BLaER1 treated with 17β-estradiol and CSF1 and Interleukin-3, amounts not matched to agents 10 nM and 100 nM (cell line): ENCODE measurements at regions not wholly inside any gene's neighbourhood (a gene's known extent, or its start where the extent isn't known, plus 50 kb on each side); places are given as distances from the start of the nearest gene placed in this dataset.

Experiments used
- H3K27ac ChIP-seq, 11 experiments: shearing (Covaris generic); formaldehyde crosslinking; 2 replicates each; pipeline ENCODE4 v1.8.1; 2022
- H3K27me3 ChIP-seq, 11 experiments: shearing (Covaris generic); formaldehyde crosslinking; 2 replicates each; pipeline ENCODE4 v1.8.1; 2022
- H3K36me3 ChIP-seq, 11 experiments: shearing (Covaris generic); formaldehyde crosslinking; 2 replicates each; pipeline ENCODE4 v1.8.1; 2022
- H3K4me1 ChIP-seq, 10 experiments: shearing (Covaris generic); formaldehyde crosslinking; 2 replicates each; pipeline ENCODE4 v1.8.1; 2022
- H3K4me2 ChIP-seq, 11 experiments: shearing (Covaris generic); formaldehyde crosslinking; 2 replicates each; pipeline ENCODE4 v1.8.1; 2022
- H3K4me3 ChIP-seq, 10 experiments: shearing (Covaris generic); formaldehyde crosslinking; 2 replicates each; pipeline ENCODE4 v1.8.1; 2022
- H3K9ac ChIP-seq, 11 experiments: shearing (Covaris generic); formaldehyde crosslinking; 2 replicates each; pipeline ENCODE4 v1.8.1; 2022
- H3K9me3 ChIP-seq, 11 experiments: shearing (Covaris generic); formaldehyde crosslinking; replicated peaks in 1 of 11; 2 replicates each; pipeline ENCODE4 v1.8.1; 2022
- H4K20me1 ChIP-seq, 11 experiments: shearing (Covaris generic); formaldehyde crosslinking; 2 replicates each; pipeline ENCODE4 v1.8.1; 2022
- Cebpa-rat ChIP-seq, 11 experiments: shearing (Covaris generic); IDR thresholded peaks; 2 replicates each; pipeline ENCODE4 v1.8.1; 2022

- H3K4me1 ChIP-seq = no peaks in the 10 kb centered on the region
- H3K4me3 ChIP-seq = no peak overlapping the region
- H3K9me3 ChIP-seq = no peaks in the 10 kb centered on the region
- no peak overlapping the region for H3K9ac ChIP-seq
- H4K20me1 ChIP-seq = no peaks in the 10 kb centered on the region
- no peak overlapping the region for H3K4me2 ChIP-seq
- no peaks in the 10 kb centered on the region for H3K27me3 ChIP-seq
- H3K27ac ChIP-seq = no peak overlapping the region
- no peak for TF ChIP-seq Cebpa-rat (IDR thresholded peaks at IDR 0.05)
- H3K36me3 ChIP-seq = no peaks in the 10 kb centered on the region
Observed at GRCh38 chr5:58403822-58404433, 56.0 kb downstream of the PLK2 start.

- H3K9me3 ChIP-seq = no peaks in the 10 kb centered on the region
Observed at GRCh38 chr5:58401701-58402100, 58.2 kb downstream of the PLK2 start.

GRCh38 chr5:58400737-58401136 is 59.1 kb downstream of the PLK2 start:
- Histone ChIP-seq H3K27ac (no peak overlapping the region), H3K4me3 (no peak overlapping the region)

More at GRCh38 chr5:58401701-58402100, 58.2 kb downstream of the PLK2 start:
- no peak overlapping the region for H3K4me3 ChIP-seq
- H3K36me3 ChIP-seq = no peaks in the 10 kb centered on the region
- H4K20me1 ChIP-seq = no peaks in the 10 kb centered on the region
- no peak overlapping the region for H3K9ac ChIP-seq
- no peaks in the 10 kb centered on the region for H3K27me3 ChIP-seq
- H3K4me1 ChIP-seq = no peaks in the 10 kb centered on the region
- no peak overlapping the region for H3K27ac ChIP-seq
- no peak overlapping the region for H3K4me2 ChIP-seq
- no peak for TF ChIP-seq Cebpa-rat (IDR thresholded peaks at IDR 0.05)

GRCh38 chr5:58399951-58400350 is 59.9 kb downstream of the PLK2 start:
- Histone ChIP-seq H3K27me3 (no peaks in the 10 kb centered on the region), H3K4me3 (no peak overlapping the region), H3K9me3 (no peaks in the 10 kb centered on the region), H3K4me1 (peaks cover 0 to 8% (median 2%) of the 10 kb centered on the region in 10 experiments; a peak in 6 of 20 replicates), H3K27ac (no peak overlapping the region), H3K4me2 (no peak overlapping the region), H3K36me3 (no peaks in the 10 kb centered on the region), H4K20me1 (no peaks in the 10 kb centered on the region), H3K9ac (no peak overlapping the region)
- no peak for TF ChIP-seq Cebpa-rat (IDR thresholded peaks at IDR 0.05)

More at GRCh38 chr5:58400737-58401136, 59.1 kb downstream of the PLK2 start:
- Histone ChIP-seq H3K27me3 (no peaks in the 10 kb centered on the region), H3K36me3 (no peaks in the 10 kb centered on the region), H3K9ac (no peak overlapping the region), H3K4me1 (peaks cover 0 to 4% (median 1%) of the 10 kb centered on the region in 10 experiments; a peak in 6 of 20 replicates), H4K20me1 (no peaks in the 10 kb centered on the region), H3K4me2 (no peak overlapping the region), H3K9me3 (no peaks in the 10 kb centered on the region)
- TF ChIP-seq Cebpa-rat (IDR thresholded peaks at IDR 0.05) = no peak

- Histone ChIP-seq H3K4me1 (peaks cover 0 to 8% (median 2%) of the 10 kb centered on the region in 10 experiments; a peak in 6 of 20 replicates), H3K36me3 (no peaks in the 10 kb centered on the region), H3K4me3 (no peak overlapping the region), H4K20me1 (no peaks in the 10 kb centered on the region), H3K27ac (no peak overlapping the region), H3K4me2 (no peak overlapping the region), H3K9ac (no peak overlapping the region), H3K27me3 (no peaks in the 10 kb centered on the region), H3K9me3 (no peaks in the 10 kb centered on the region; a peak in 1 of 22 replicates)
- no peak for TF ChIP-seq Cebpa-rat (IDR thresholded peaks at IDR 0.05)
Observed at GRCh38 chr5:58394339-58394738, 65.5 kb downstream of the PLK2 start.

- Histone ChIP-seq H3K9ac (no peak overlapping the region), H4K20me1 (no peaks in the 10 kb centered on the region), H3K4me3 (no peak overlapping the region), H3K27ac (no peak overlapping the region), H3K4me2 (no peak overlapping the region), H3K9me3 (no peaks in the 10 kb centered on the region; a peak in 1 of 22 replicates), H3K36me3 (no peaks in the 10 kb centered on the region), H3K27me3 (no peaks in the 10 kb centered on the region), H3K4me1 (peaks cover 0 to 8% (median 2%) of the 10 kb centered on the region in 10 experiments; a peak in 6 of 20 replicates)
- TF ChIP-seq Cebpa-rat (IDR thresholded peaks at IDR 0.05) = no peak
Observed at GRCh38 chr5:58393716-58394115, 66.2 kb downstream of the PLK2 start.

GRCh38 chr5:58392496-58392895 is 67.4 kb downstream of the PLK2 start:
- H3K27me3 ChIP-seq = no peaks in the 10 kb centered on the region
- no peaks in the 10 kb centered on the region for H4K20me1 ChIP-seq
- no peak overlapping the region for H3K4me2 ChIP-seq
- no peak for TF ChIP-seq Cebpa-rat (IDR thresholded peaks at IDR 0.05)
- H3K27ac ChIP-seq = no peak overlapping the region
- H3K9ac ChIP-seq = no peak overlapping the region
- H3K4me1 ChIP-seq = peaks cover 0 to 8% (median 2%) of the 10 kb centered on the region in 10 experiments; a peak in 6 of 20 replicates
- H3K36me3 ChIP-seq = no peaks in the 10 kb centered on the region
- H3K4me3 ChIP-seq = no peak overlapping the region
- no peaks in the 10 kb centered on the region; a peak in 1 of 22 replicates for H3K9me3 ChIP-seq

GRCh38 chr5:58383448-58383847 is 76.4 kb downstream of the PLK2 start:
- no peak overlapping the region for H3K9ac ChIP-seq
- no peaks in the 10 kb centered on the region for H3K4me1 ChIP-seq
- H3K36me3 ChIP-seq = no peaks in the 10 kb centered on the region
- TF ChIP-seq Cebpa-rat (IDR thresholded peaks at IDR 0.05) = no peak
- no peaks in the 10 kb centered on the region for H3K27me3 ChIP-seq
- no peak overlapping the region for H3K4me2 ChIP-seq
- no peaks in the 10 kb centered on the region for H4K20me1 ChIP-seq
- H3K4me3 ChIP-seq = no peak overlapping the region
- H3K9me3 ChIP-seq = peaks cover 37 to 46% (median 42%) of the 10 kb centered on the region in 11 experiments
- H3K27ac ChIP-seq = no peak overlapping the region

GRCh38 chr5:58382131-58382534 is 77.8 kb downstream of the PLK2 start:
- no peak for TF ChIP-seq Cebpa-rat (IDR thresholded peaks at IDR 0.05)
- H3K27ac ChIP-seq = no peak overlapping the region

GRCh38 chr5:58381566-58381965 is 78.3 kb downstream of the PLK2 start:
- Histone ChIP-seq H3K4me2 (no peak overlapping the region), H4K20me1 (no peaks in the 10 kb centered on the region), H3K27me3 (no peaks in the 10 kb centered on the region), H3K36me3 (no peaks in the 10 kb centered on the region), H3K27ac (no peak overlapping the region), H3K9me3 (peaks cover 54 to 64% (median 58%) of the 10 kb centered on the region in 11 experiments), H3K4me1 (no peaks in the 10 kb centered on the region), H3K4me3 (no peak overlapping the region), H3K9ac (no peak overlapping the region)
- no peak for TF ChIP-seq Cebpa-rat (IDR thresholded peaks at IDR 0.05)

More at GRCh38 chr5:58382131-58382534, 77.8 kb downstream of the PLK2 start:
- H3K4me1 ChIP-seq = no peaks in the 10 kb centered on the region
- H3K9me3 ChIP-seq = peaks cover 50 to 59% (median 55%) of the 10 kb centered on the region in 11 experiments
- H3K4me3 ChIP-seq = no peak overlapping the region
- H3K9ac ChIP-seq = no peak overlapping the region
- no peaks in the 10 kb centered on the region for H3K27me3 ChIP-seq
- H4K20me1 ChIP-seq = no peaks in the 10 kb centered on the region
- no peak overlapping the region for H3K4me2 ChIP-seq
- H3K36me3 ChIP-seq = no peaks in the 10 kb centered on the region
